ENCODE measurements at regions not wholly inside any gene's neighbourhood (a gene's known extent, or its start where the extent isn't known, plus 50 kb on each side); places are given as distances from the start of the nearest gene placed in this dataset.

- Mint-ChIP-seq H3K36me3 (no peaks in the 10 kb centered on the region), H3K27ac (no peak overlapping the region), H3K4me3 (no peak overlapping the region), H3K4me1 (no peaks in the 10 kb centered on the region), H3K9me3 (peaks cover 0 to 5% (median 0%) of the 10 kb centered on the region in 8 donors), H3K27me3 (peaks cover 5 to 14% of the 10 kb centered on the region in 2 donors)
- Histone ChIP-seq H3K9me3 (ENCODE audit: control insufficient read depth in 1 of 2, low read length in 2 of 2) (no peaks in the 10 kb centered on the region), H3K27ac (ENCODE audit: low read depth, low read length) (no peak overlapping the region), H3K4me1 (ENCODE audit: insufficient read depth, low read length) (no peaks in the 10 kb centered on the region), H3K4me3 (ENCODE audit: low read length in 2 of 2) (no peak overlapping the region), H3K27me3 (ENCODE audit: insufficient read depth, low read length) (no peaks in the 10 kb centered on the region), H3K36me3 (ENCODE audit: insufficient read depth, low read length) (no peaks in the 10 kb centered on the region)
- intact Hi-C loops (cut with micrococcal nuclease): no loop called here
- no peak for DNase-seq
- CTCF ChIA-PET (ENCODE audit: partially characterized antibody): no interaction called here
- POLR2A ChIA-PET (ENCODE audit: partially characterized antibody): no interaction called here
Measured at GRCh38 chr19:30084390-30084819, 142.4 kb downstream of the URI1 start.

DNA sequence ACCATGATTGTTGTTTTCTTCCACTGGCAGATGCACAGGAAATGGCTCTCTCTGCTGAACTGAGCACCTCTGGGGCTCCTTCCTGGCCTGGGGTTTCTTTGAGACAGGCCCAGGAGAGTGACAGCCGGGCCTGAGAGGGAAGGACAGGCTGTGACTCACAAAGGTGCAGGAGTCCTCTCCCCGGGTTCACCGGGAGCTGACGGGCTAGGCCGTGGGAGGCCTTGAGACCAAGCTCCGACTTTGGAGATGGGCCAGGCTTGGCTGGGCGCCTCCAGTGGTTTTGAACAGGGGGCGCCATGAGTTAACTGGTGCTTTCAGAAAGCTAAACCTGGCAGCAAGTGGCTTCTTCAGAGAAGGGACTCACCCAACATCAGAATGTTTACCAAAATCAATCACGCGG, 143.4 kb downstream of the URI1 start:
- Histone ChIP-seq H3K36me3 (ENCODE audit: insufficient read depth, low read length) (no peaks in the 10 kb centered on the region), H3K4me3 (ENCODE audit: low read length in 2 of 2) (no peak overlapping the region), H3K27me3 (ENCODE audit: insufficient read depth, low read length) (no peaks in the 10 kb centered on the region), H3K4me1 (ENCODE audit: insufficient read depth, low read length) (no peaks in the 10 kb centered on the region), H3K27ac (ENCODE audit: low read depth, low read length) (no peak overlapping the region), H3K9me3 (ENCODE audit: control insufficient read depth in 1 of 2, low read length in 2 of 2) (no peaks in the 10 kb centered on the region)
- POLR2A ChIA-PET (ENCODE audit: partially characterized antibody): no interaction called here
- peaks cover 5 to 10% of the 10 kb centered on the region in 2 donors for H3K27me3 Mint-ChIP-seq
- H3K4me3 Mint-ChIP-seq: no peak overlapping the region
- DNase-seq: no peak
- H3K9me3 Mint-ChIP-seq: peaks cover 0 to 5% (median 0%) of the 10 kb centered on the region in 8 donors
- intact Hi-C loops (cut with micrococcal nuclease): no loop called here
- no peaks in the 10 kb centered on the region for H3K36me3 Mint-ChIP-seq
- H3K27ac Mint-ChIP-seq: no peak overlapping the region
- H3K4me1 Mint-ChIP-seq: no peaks in the 10 kb centered on the region
- CTCF ChIA-PET (ENCODE audit: partially characterized antibody): no interaction called here

DNA sequence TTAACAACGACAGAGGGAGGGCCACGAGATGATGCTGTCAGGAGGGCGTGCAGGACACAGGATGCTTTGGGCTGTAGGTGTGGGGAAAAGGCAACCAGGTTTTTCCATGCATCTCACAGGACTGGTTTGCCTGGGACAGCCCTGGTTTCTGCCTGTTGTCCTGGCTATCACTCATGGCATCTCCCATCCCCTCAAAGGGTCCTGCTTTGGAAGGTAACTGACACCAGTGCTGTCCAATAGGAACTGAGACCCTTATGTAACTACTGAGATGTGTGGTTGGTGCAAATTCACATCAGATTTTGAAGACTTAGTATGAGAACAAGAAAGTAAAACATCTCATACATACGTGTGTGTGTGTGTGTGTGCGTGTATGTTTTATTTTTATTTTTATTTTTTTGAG, 144.2 kb downstream of the URI1 start:
- H3K9me3 Mint-ChIP-seq: peaks cover 0 to 2% (median 0%) of the 10 kb centered on the region in 8 donors
- no peaks in the 10 kb centered on the region for H3K36me3 ChIP-seq (ENCODE audit: insufficient read depth, low read length)
- ChIA-PET POLR2A (ENCODE audit: partially characterized antibody) (no interaction called here), CTCF (ENCODE audit: partially characterized antibody) (no interaction called here)
- no peaks in the 10 kb centered on the region for H3K4me1 Mint-ChIP-seq
- H3K27me3 ChIP-seq (ENCODE audit: insufficient read depth, low read length): no peaks in the 10 kb centered on the region
- no peak for DNase-seq
- no peaks in the 10 kb centered on the region for H3K4me1 ChIP-seq (ENCODE audit: insufficient read depth, low read length)
- no peak overlapping the region for H3K27ac ChIP-seq (ENCODE audit: low read depth, low read length)
- H3K4me3 Mint-ChIP-seq: no peak overlapping the region
- H3K4me3 ChIP-seq (ENCODE audit: low read length in 2 of 2): no peak overlapping the region
- intact Hi-C loops (cut with micrococcal nuclease): no loop called here
- peaks cover 5 to 9% of the 10 kb centered on the region in 2 donors for H3K27me3 Mint-ChIP-seq
- peak overlapping the region in 1 of 7 donors; percentile 28 for H3K27ac Mint-ChIP-seq
- no peaks in the 10 kb centered on the region for H3K36me3 Mint-ChIP-seq
- no peaks in the 10 kb centered on the region for H3K9me3 ChIP-seq (ENCODE audit: control insufficient read depth in 1 of 2, low read length in 2 of 2)

GRCh38 chr19:30086916-30087315, 144.9 kb downstream of the URI1 start:
- no peaks in the 10 kb centered on the region for H3K36me3 Mint-ChIP-seq

GRCh38 chr19:30087381-30088138, 145.5 kb downstream of the URI1 start:
- Mint-ChIP-seq H3K9me3 (no peaks in the 10 kb centered on the region), H3K4me1 (no peaks in the 10 kb centered on the region), H3K27ac (no peak overlapping the region), H3K36me3 (no peaks in the 10 kb centered on the region), H3K4me3 (no peak overlapping the region), H3K27me3 (peaks cover 2 to 4% of the 10 kb centered on the region in 2 donors)
- Histone ChIP-seq H3K4me3 (ENCODE audit: low read length in 2 of 2) (no peak overlapping the region), H3K4me1 (ENCODE audit: insufficient read depth, low read length) (no peaks in the 10 kb centered on the region), H3K27me3 (ENCODE audit: insufficient read depth, low read length) (no peaks in the 10 kb centered on the region), H3K36me3 (ENCODE audit: insufficient read depth, low read length) (no peaks in the 10 kb centered on the region), H3K27ac (ENCODE audit: low read depth, low read length) (no peak overlapping the region), H3K9me3 (ENCODE audit: control insufficient read depth in 1 of 2, low read length in 2 of 2) (no peaks in the 10 kb centered on the region)
- CTCF ChIA-PET (ENCODE audit: partially characterized antibody): no interaction called here
- intact Hi-C loops (cut with micrococcal nuclease): no loop called here
- POLR2A ChIA-PET (ENCODE audit: partially characterized antibody): no interaction called here
- no peak for DNase-seq

More at GRCh38 chr19:30086916-30087315, 144.9 kb downstream of the URI1 start:
- H3K9me3 Mint-ChIP-seq: no peaks in the 10 kb centered on the region
- POLR2A ChIA-PET (ENCODE audit: partially characterized antibody): no interaction called here
- H3K27me3 Mint-ChIP-seq: peaks cover 2 to 4% of the 10 kb centered on the region in 2 donors
- no peaks in the 10 kb centered on the region for H3K4me1 Mint-ChIP-seq
- Histone ChIP-seq H3K27ac (ENCODE audit: low read depth, low read length) (no peak overlapping the region), H3K4me1 (ENCODE audit: insufficient read depth, low read length) (no peaks in the 10 kb centered on the region), H3K27me3 (ENCODE audit: insufficient read depth, low read length) (no peaks in the 10 kb centered on the region), H3K4me3 (ENCODE audit: low read length in 2 of 2) (no peak overlapping the region), H3K9me3 (ENCODE audit: control insufficient read depth in 1 of 2, low read length in 2 of 2) (no peaks in the 10 kb centered on the region), H3K36me3 (ENCODE audit: insufficient read depth, low read length) (no peaks in the 10 kb centered on the region)
- H3K27ac Mint-ChIP-seq: no peak overlapping the region
- CTCF ChIA-PET (ENCODE audit: partially characterized antibody): no interaction called here
- DNase-seq: no peak
- intact Hi-C loops (cut with micrococcal nuclease): no loop called here
- no peak overlapping the region for H3K4me3 Mint-ChIP-seq

GRCh38 chr19:30088567-30088966, 146.5 kb downstream of the URI1 start:
- H3K4me3 ChIP-seq (ENCODE audit: low read length in 2 of 2): no peak overlapping the region
- no peak for DNase-seq
- CTCF ChIA-PET (ENCODE audit: partially characterized antibody): no interaction called here
- H3K27ac Mint-ChIP-seq: peak overlapping the region in 1 of 7 donors; percentile 14
- H3K4me1 ChIP-seq (ENCODE audit: insufficient read depth, low read length): no peaks in the 10 kb centered on the region
- POLR2A ChIA-PET (ENCODE audit: partially characterized antibody): no interaction called here
- no peaks in the 10 kb centered on the region for H3K27me3 ChIP-seq (ENCODE audit: insufficient read depth, low read length)
- no peak overlapping the region for H3K27ac ChIP-seq (ENCODE audit: low read depth, low read length)
- H3K4me1 Mint-ChIP-seq: no peaks in the 10 kb centered on the region
- H3K36me3 Mint-ChIP-seq: no peaks in the 10 kb centered on the region
- no peaks in the 10 kb centered on the region for H3K9me3 Mint-ChIP-seq
- H3K4me3 Mint-ChIP-seq: no peak overlapping the region
- H3K9me3 ChIP-seq (ENCODE audit: control insufficient read depth in 1 of 2, low read length in 2 of 2): no peaks in the 10 kb centered on the region
- intact Hi-C loops (cut with micrococcal nuclease): no loop called here
- H3K27me3 Mint-ChIP-seq: peaks cover 2 to 4% of the 10 kb centered on the region in 2 donors
- H3K36me3 ChIP-seq (ENCODE audit: insufficient read depth, low read length): no peaks in the 10 kb centered on the region

GRCh38 chr19:30089086-30089665, 147.1 kb downstream of the URI1 start:
- Histone ChIP-seq H3K4me3 (ENCODE audit: low read length in 2 of 2) (no peak overlapping the region), H3K4me1 (ENCODE audit: insufficient read depth, low read length) (no peaks in the 10 kb centered on the region), H3K27ac (ENCODE audit: low read depth, low read length) (no peak overlapping the region), H3K36me3 (ENCODE audit: insufficient read depth, low read length) (no peaks in the 10 kb centered on the region), H3K27me3 (ENCODE audit: insufficient read depth, low read length) (no peaks in the 10 kb centered on the region), H3K9me3 (ENCODE audit: control insufficient read depth in 1 of 2, low read length in 2 of 2) (no peaks in the 10 kb centered on the region)
- CTCF ChIA-PET (ENCODE audit: partially characterized antibody): no interaction called here
- intact Hi-C loops (cut with micrococcal nuclease): no loop called here
- Mint-ChIP-seq H3K36me3 (no peaks in the 10 kb centered on the region), H3K4me3 (no peak overlapping the region), H3K4me1 (no peaks in the 10 kb centered on the region), H3K27me3 (peaks cover 0 to 8% of the 10 kb centered on the region in 2 donors), H3K9me3 (no peaks in the 10 kb centered on the region), H3K27ac (no peak overlapping the region)
- POLR2A ChIA-PET (ENCODE audit: partially characterized antibody): no interaction called here
- no peak for DNase-seq

Data from CD4-positive, alpha-beta memory T cell (primary cell).